Ovary (tissue), 3 donors: ENCODE measurements at regions not wholly inside any gene's neighbourhood (a gene's known extent, or its start where the extent isn't known, plus 50 kb on each side); places are given as distances from the start of the nearest gene placed in this dataset.

ENCODE experiments used
- POLR2A ChIP-seq: fragments of 450-650 bp; IDR thresholded peaks from one replicate; pipeline ENCODE4 v1.6.1; 2017; ENCODE audit warnings: antibody characterized with exemption, mild to moderate bottlenecking, moderate library complexity
- TF ChIP-seq, protein P1 (sequence below), 3 donors: fragments of 450-650 bp in 2 of 3; fragments of 200-600 bp in 1 of 3; IDR thresholded peaks; one replicate each; pipeline versions ENCODE4 v1.5.1 to v1.8.0; 2016 to 2022; ENCODE audit warnings: antibody characterized with exemption in 3 of 3, mild to moderate bottlenecking in 1 of 3
- donor health status: DM: no; HTN: no; CAD: no.

GRCh38 chr6:139483079-139483478, 108.6 kb upstream of the CITED2 start:
- TF ChIP-seq, protein P1, sequence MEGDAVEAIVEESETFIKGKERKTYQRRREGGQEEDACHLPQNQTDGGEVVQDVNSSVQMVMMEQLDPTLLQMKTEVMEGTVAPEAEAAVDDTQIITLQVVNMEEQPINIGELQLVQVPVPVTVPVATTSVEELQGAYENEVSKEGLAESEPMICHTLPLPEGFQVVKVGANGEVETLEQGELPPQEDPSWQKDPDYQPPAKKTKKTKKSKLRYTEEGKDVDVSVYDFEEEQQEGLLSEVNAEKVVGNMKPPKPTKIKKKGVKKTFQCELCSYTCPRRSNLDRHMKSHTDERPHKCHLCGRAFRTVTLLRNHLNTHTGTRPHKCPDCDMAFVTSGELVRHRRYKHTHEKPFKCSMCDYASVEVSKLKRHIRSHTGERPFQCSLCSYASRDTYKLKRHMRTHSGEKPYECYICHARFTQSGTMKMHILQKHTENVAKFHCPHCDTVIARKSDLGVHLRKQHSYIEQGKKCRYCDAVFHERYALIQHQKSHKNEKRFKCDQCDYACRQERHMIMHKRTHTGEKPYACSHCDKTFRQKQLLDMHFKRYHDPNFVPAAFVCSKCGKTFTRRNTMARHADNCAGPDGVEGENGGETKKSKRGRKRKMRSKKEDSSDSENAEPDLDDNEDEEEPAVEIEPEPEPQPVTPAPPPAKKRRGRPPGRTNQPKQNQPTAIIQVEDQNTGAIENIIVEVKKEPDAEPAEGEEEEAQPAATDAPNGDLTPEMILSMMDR (IDR thresholded peaks at IDR 0.05): no peak
- no peak for TF ChIP-seq POLR2A
